ENCODE measurements at regions not wholly inside any gene's neighbourhood (a gene's known extent, or its start where the extent isn't known, plus 50 kb on each side); places are given as distances from the start of the nearest gene placed in this dataset.
"Not testable (repeated sequence)": the region's sequence is repeated elsewhere in the genome, so short reads cannot be mapped to it uniquely, and the experiment has no call there.

DNA sequence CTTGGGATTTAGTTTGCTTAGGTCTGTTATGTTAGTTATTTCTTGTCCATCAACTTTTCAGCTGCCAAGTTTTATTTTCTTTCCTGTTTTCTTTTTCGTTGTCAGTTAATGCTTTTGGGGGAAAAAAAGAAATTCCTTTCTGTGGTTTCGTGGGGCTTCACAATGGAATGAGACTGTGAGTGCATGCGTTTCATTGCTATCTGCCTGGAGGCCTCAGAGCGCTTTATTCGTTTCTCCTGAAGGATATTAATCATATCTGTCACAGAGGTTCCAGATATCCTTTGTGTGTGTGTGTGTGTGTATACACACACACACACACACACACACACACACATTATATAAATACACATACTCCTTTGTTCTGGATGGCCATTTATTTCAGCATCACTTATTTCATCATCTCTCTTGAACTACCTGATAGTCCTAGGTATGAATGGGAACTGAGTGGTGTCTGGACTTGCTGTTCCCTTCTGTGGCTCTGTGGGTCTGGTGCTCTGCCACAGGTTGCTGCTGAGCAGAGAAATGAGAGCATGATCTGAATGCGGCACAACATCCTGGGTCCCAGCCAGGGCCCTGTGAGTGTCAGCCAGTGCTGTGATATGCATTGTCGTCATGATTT is 66.9 kb upstream of the ADORA2B start:
- DNase-seq; H3K4me1 Mint-ChIP-seq (ENCODE audit: low read depth, unreplicated experiment); CTCF ChIA-PET; H3K36me3 Mint-ChIP-seq (ENCODE audit: insufficient read depth, unreplicated experiment); BruUV-seq (replicated peaks); H3K9me3 Mint-ChIP-seq (ENCODE audit: low read depth, unreplicated experiment); H3K4me3 Mint-ChIP-seq (ENCODE audit: low read depth, unreplicated experiment); H3K27ac Mint-ChIP-seq (ENCODE audit: unreplicated experiment); intact Hi-C loops (cut with micrococcal nuclease; ENCODE audit: unreplicated experiment); H3K27me3 Mint-ChIP-seq (ENCODE audit: unreplicated experiment): not testable (repeated sequence)

DNA sequence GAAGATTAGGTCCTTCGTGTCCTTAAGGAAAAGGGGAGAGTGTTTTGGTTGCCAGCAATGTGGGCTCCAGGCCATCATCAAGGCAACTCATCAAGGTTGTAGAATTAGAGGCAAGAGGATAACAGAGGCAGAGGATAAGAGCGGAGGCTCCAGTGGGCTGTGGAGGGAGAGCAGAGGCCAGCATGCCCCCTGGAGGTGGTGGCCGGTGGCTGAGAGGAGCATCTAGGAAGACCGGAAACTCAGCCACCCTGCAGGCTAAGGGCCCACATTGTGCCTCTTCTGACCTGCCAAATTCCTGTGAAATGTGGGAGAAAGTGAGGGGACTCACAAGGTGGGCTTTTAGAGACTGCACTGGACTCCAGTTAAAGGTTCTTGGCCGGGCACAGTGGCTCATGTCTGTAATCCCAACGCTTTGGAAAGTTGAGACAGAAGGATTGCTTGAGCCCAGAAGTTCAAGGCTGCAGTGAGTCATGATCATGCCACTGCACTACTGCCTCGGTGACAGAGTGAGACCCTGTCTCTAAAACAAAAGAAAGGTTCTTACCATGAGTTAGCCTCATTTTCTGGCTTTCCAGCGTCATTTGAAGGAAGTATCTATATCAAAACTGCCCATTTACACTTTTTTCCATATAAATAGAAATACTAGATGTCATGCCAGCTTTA is 62.7 kb upstream of the ADORA2B start:
- DNase-seq, result no peak
- Mint-ChIP-seq H3K36me3 (ENCODE audit: insufficient read depth, unreplicated experiment) (no peaks in the 10 kb centered on the region), H3K4me3 (ENCODE audit: low read depth, unreplicated experiment) (no peak overlapping the region), H3K4me1 (ENCODE audit: low read depth, unreplicated experiment) (peaks cover 8% of the 10 kb centered on the region), H3K27me3 (ENCODE audit: unreplicated experiment) (no peaks in the 10 kb centered on the region), H3K27ac (ENCODE audit: unreplicated experiment) (no peak overlapping the region), H3K9me3 (ENCODE audit: low read depth, unreplicated experiment) (no peaks in the 10 kb centered on the region)
- no TSS peak for BruUV-seq (replicated peaks)
- intact Hi-C loops (cut with micrococcal nuclease; ENCODE audit: unreplicated experiment), result no loop called here
- CTCF ChIA-PET, result no interaction called here
- TF ChIP-seq, protein P1, sequence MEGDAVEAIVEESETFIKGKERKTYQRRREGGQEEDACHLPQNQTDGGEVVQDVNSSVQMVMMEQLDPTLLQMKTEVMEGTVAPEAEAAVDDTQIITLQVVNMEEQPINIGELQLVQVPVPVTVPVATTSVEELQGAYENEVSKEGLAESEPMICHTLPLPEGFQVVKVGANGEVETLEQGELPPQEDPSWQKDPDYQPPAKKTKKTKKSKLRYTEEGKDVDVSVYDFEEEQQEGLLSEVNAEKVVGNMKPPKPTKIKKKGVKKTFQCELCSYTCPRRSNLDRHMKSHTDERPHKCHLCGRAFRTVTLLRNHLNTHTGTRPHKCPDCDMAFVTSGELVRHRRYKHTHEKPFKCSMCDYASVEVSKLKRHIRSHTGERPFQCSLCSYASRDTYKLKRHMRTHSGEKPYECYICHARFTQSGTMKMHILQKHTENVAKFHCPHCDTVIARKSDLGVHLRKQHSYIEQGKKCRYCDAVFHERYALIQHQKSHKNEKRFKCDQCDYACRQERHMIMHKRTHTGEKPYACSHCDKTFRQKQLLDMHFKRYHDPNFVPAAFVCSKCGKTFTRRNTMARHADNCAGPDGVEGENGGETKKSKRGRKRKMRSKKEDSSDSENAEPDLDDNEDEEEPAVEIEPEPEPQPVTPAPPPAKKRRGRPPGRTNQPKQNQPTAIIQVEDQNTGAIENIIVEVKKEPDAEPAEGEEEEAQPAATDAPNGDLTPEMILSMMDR (IDR thresholded peaks at IDR 0.05; ENCODE audit: unreplicated experiment), result no peak

- BruUV-seq (replicated peaks), result no TSS peak
- CTCF ChIA-PET, result no interaction called here
- TF ChIP-seq, protein P1 (IDR thresholded peaks at IDR 0.05; ENCODE audit: unreplicated experiment), result no peak
- no peaks in the 10 kb centered on the region for H3K36me3 Mint-ChIP-seq (ENCODE audit: insufficient read depth, unreplicated experiment)
- no peak overlapping the region for H3K4me3 Mint-ChIP-seq (ENCODE audit: low read depth, unreplicated experiment)
- intact Hi-C loops (cut with micrococcal nuclease; ENCODE audit: unreplicated experiment), result no loop called here
- no peaks in the 10 kb centered on the region for H3K27me3 Mint-ChIP-seq (ENCODE audit: unreplicated experiment)
- H3K4me1 Mint-ChIP-seq (ENCODE audit: low read depth, unreplicated experiment), result peaks cover 8% of the 10 kb centered on the region
- no peak overlapping the region for H3K27ac Mint-ChIP-seq (ENCODE audit: unreplicated experiment)
- no peaks in the 10 kb centered on the region for H3K9me3 Mint-ChIP-seq (ENCODE audit: low read depth, unreplicated experiment)
- DNase-seq, result no peak
These were observed 62.2 kb upstream of the ADORA2B start for GRCh38 chr17:15882777-15883176.

- no peaks in the 10 kb centered on the region for H3K9me3 Mint-ChIP-seq (ENCODE audit: low read depth, unreplicated experiment)
- DNase-seq, result no peak
- intact Hi-C loops (cut with micrococcal nuclease; ENCODE audit: unreplicated experiment), result no loop called here
- peaks cover 8% of the 10 kb centered on the region for H3K4me1 Mint-ChIP-seq (ENCODE audit: low read depth, unreplicated experiment)
- H3K27ac Mint-ChIP-seq (ENCODE audit: unreplicated experiment), result no peak overlapping the region
- H3K4me3 Mint-ChIP-seq (ENCODE audit: low read depth, unreplicated experiment), result no peak overlapping the region
- H3K27me3 Mint-ChIP-seq (ENCODE audit: unreplicated experiment), result no peaks in the 10 kb centered on the region
- TF ChIP-seq, protein P1 (IDR thresholded peaks at IDR 0.05; ENCODE audit: unreplicated experiment), result no peak
- CTCF ChIA-PET, result interaction anchor here (0.6 kb wide), 1 partner anchor 61 kb away, joined by 4 read pairs; no protein-coding TSS in a partner anchor
- no peaks in the 10 kb centered on the region for H3K36me3 Mint-ChIP-seq (ENCODE audit: insufficient read depth, unreplicated experiment)
- no TSS peak for BruUV-seq (replicated peaks)
These were observed 61.3 kb upstream of the ADORA2B start for GRCh38 chr17:15883617-15884111.

DNA sequence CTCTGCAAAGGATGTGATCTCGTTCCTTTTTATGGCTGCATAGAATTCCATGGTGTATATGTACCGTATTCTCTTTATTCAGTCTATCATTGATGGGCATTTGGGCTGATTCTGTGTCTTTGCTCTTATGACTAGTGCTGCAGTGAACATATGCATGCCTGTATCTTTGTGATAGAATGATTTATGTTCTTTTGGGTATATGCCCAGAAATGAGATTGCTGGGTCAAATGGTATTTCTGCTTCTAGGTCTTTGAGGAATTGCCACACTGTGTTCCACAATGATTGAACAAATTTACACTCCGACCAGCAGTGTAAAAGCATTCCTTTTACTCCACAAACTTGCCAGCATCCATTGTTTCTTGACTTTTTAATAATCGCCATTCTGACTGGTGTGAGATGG is 60.2 kb upstream of the ADORA2B start:
- intact Hi-C loops (cut with micrococcal nuclease; ENCODE audit: unreplicated experiment), result no loop called here
- BruUV-seq (replicated peaks), result no TSS peak
- Mint-ChIP-seq H3K9me3 (ENCODE audit: low read depth, unreplicated experiment) (no peaks in the 10 kb centered on the region), H3K4me3 (ENCODE audit: low read depth, unreplicated experiment) (no peak overlapping the region), H3K36me3 (ENCODE audit: insufficient read depth, unreplicated experiment) (no peaks in the 10 kb centered on the region), H3K4me1 (ENCODE audit: low read depth, unreplicated experiment) (peaks cover 8% of the 10 kb centered on the region), H3K27me3 (ENCODE audit: unreplicated experiment) (no peaks in the 10 kb centered on the region), H3K27ac (ENCODE audit: unreplicated experiment) (no peak overlapping the region)
- TF ChIP-seq, protein P1 (IDR thresholded peaks at IDR 0.05; ENCODE audit: unreplicated experiment), result no peak
- CTCF ChIA-PET, result no interaction called here
- no peak for DNase-seq
